ENCODE measurements at regions not wholly inside any gene's neighbourhood (a gene's known extent, or its start where the extent isn't known, plus 50 kb on each side); places are given as distances from the start of the nearest gene placed in this dataset.
"Not testable (repeated sequence)": the region's sequence is repeated elsewhere in the genome, so short reads cannot be mapped to it uniquely, and the experiment has no call there.

DNA sequence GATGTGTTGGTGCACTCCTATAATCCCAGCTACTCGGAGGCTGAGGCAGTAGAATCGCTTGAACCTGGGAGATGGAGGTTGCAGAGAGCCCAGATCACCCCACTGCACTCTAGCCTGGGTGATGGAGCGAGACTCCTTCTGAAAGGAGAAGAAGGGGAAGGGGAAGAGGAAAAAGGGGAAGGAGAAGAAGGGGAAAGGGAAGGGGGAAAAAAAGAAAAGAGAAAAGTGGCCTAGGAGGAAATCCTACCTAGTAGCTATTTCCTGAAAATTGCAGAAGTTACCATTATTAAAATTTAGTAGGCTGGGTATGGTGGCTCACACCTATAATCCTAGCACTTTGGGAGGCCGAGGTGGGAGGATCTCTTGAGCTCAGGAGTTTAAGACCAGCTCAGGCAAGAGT is 67.4 kb downstream of the ARRDC3 start:
- no peak for DNase-seq

DNA sequence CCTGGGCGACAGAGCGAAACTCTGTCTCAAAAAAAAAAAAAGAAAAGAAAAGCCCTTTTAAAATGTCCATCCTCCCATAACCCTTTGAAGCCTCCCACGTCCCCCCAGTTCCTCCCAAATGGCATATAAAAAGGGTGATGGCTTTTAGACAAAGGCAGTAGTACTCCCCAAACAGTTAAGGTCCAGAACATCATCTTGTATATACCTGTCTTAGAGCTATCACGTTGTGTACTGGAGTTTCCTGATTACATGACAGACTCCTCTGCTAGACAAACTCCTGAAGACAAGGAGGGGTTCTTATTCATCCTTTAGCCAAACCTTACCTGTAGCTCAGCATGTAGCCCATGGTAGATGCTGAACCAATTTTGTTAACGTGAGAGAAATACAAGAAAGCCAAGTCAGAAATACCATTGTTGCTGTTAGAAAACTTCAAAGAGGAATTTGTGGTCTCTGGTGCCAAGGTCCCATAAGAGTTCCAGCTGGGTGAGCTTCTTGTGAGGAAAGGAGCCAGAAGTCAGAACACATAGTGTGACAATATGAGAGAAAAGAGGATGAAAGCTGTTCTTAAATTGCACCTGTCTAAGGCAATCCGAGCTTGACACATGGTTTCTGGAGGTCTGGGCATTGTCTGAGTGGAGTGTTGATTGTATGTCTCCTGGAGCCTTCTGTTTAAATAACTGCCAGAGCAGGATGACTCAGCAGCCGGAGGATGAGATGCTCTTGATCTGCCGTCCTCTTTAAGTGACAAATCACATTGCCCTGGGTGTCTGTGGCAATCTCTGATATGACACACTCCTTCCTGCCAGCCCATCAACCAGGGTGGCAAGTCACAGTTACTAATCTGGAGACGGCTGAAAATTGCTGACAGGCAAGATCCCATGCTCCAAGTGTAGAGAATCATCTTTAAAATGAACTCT is 69.1 kb downstream of the ARRDC3 start:
- peak; percentile 96 for DNase-seq

DNA sequence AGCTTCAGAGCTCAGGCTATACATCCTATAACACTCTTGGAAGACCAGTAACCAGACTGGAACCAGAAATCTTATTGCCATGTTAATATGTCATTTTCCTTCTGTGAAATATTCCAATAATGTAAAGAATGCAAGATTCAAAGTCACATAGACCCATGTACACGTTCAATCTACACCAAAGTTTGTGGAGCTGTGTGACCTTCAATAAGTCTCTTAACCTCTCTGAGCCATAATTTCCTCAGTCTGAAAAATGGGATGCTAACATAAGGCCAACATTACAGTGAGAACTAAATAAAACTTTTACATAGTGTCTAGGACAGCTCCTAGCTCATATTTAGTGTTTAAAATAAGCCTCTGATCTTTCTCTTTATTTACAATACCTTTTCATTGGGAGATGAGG is 70.4 kb downstream of the ARRDC3 start:
- DNase-seq: no peak

DNA sequence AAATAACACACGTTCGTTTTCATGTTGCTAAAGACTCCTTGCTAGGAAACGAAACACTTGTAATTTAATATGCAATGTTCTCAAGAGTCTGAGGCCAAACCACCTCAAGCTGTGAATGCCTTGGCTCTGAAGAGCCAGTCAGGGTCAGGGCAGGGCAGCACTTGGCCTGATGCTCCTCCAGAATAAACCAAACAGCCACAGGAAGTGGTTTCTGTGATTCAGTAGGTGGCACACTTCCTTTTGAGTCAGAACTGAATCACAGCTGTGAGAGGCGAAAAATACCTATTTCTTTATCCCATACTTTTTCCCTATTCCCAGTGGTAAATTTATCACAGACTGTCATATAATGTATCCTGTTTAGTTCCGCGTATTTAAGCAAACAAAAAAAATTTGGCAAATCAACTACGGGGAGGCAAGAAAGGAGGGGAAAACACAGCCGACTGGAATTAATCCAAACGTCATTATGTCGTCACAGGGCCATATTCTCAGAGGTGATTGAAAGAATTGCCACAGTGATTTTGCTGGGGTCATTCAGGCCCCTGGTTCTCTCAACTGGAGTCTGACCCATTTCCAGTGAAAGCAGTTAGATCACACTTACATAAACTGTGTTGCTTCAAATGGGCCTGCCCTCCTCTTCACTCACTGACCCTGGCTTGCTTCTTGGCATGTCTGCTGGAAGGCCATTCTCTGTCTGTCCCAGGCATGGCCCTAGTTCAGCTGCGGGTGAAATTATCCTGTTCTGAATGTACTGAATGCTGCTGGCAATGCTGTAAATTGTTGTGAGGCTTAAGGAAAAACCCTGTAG is 71.2 kb downstream of the ARRDC3 start:
- DNase-seq: peak; percentile 21 to 22

DNA sequence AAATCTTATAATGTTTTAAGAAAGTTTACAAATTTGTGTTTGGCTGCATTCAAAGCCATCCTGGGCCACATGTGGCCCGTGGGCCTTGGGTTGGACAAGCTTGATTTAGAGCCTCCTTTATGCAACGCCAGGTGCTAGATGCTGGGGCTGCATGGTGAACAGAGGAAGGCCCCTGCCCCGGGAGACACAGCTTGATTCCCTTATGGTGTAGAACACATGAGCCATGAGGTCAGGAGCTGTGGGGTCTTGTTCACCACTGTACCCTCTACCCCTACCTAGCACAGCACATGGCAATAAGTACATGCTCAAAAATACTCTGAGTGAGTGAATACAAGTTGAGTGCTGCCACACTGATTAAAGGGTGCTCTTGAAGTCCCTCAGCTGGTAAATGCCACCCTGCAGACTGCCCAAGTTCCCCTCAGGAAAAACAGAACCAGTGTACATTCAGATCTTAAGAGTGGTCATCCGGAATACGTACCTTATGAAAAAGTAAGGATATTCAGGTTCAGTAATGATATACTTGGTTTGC is 71.9 kb downstream of the ARRDC3 start:
- DNase-seq: no peak

DNA sequence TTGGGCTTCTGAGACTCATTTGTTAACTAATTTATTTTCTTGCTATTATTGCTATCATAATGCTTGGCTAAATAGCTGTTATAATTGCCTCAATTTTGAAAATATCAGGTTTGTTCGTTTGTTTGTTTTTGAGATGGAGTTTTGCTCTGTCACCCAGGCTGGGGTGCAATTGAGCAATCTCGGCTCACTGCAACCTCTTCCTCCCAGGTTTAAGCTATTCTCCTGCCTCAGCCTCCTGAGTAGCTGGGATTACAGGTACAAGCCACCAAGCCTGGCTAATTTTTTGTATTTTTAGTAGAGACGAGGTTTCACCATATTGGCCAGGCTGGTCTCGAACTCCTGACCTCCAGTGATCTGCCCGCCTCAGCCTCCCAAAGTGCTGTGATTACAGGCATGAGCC is 75.0 kb downstream of the ARRDC3 start:
- not testable (repeated sequence) for DNase-seq

DNA sequence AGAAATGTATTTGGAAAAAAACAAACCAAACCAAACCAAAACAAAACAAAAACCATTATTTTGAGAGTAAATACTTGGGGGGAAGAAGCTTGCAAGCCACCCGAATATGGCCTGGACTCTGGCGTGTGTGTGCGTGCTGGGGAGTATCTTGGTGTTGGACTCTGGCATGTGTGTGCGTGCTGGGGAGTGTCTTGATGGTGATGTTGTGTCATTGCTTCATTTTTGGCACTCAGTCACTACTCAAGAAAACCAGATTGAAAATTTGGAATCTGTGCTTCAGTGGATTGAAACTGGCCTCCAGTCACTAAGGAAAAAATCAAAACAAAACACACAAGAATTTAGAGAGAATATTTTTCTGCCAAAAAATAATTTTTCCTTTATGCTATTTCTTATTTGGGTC is 76.1 kb downstream of the ARRDC3 start:
- no peak for DNase-seq

DNA sequence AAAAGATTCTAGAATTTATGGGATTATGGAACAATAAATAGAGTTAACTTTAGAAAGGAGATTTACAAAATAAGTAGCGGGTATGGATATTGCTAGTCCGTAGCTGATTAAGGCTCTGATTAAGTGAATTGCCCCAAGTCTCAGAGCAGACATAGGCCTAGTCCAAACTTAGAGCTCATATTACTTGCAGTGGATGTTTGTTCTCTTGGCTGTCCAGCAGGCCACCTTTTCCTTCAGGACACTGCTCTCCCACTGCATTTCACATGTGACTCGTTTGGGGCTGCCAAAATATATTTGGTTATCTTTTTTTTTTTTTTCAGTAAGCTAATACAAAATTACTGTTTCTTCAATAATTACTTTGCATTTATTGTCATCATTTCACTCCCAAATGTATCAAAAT is 76.6 kb downstream of the ARRDC3 start:
- no peak for DNase-seq

DNA sequence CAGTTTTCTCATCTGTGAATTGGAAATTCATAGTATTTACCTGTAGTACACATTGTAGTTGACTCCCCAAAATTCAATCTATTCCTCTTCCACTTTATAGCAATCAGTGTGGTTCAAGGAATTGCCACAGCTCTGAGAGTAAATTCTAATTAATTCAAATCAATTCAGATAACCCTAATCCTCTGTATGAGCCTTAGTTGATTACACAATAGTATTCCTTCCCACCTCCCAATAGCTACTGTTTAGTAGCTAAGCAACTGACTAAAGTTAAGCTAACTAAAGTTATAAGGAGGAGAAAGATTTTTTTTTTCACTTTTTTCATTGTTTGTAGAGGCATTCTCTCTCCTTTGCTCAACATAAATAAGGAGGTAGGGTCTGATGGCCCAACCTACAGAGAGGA is 77.5 kb downstream of the ARRDC3 start:
- no peak for DNase-seq

DNA sequence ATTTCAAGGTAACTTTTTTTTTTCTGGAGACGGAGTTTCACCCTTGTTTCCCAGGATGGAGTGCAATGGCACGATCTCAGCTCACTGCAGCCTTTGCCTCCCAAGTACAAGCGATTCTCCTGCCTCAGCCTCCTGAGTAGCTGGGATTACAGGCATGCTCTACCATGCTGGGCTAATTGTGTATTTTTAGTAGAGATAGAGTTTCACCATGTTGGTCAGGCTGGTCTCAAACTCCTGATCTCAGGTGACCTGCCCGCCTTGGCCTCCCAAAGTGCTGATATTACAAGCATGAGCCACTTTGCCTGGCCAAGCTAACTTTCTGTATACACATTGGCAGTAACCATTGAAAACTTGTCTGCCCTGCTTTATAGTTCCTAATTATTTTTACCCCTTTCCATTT is 79.1 kb downstream of the ARRDC3 start:
- not testable (repeated sequence) for DNase-seq

DNA sequence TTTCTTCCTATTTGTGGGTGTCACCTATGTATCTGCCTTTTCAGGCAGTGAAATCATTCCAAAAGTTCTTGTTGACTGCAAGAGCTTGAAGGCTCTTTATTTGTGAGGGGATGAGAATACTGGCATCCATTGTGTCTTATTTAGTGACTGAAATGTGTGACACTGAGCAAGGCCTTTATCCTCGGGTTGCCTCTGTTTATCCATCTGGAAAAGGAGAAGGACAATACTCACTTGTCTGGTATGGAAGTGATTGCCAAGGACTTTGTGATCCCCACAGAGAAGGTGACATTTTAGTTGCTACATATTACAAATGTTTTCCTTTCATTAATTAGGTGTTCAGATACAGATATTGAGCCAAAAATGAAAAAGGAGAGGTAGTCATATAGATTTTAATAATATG is 80.2 kb downstream of the ARRDC3 start:
- DNase-seq: no peak

DNA sequence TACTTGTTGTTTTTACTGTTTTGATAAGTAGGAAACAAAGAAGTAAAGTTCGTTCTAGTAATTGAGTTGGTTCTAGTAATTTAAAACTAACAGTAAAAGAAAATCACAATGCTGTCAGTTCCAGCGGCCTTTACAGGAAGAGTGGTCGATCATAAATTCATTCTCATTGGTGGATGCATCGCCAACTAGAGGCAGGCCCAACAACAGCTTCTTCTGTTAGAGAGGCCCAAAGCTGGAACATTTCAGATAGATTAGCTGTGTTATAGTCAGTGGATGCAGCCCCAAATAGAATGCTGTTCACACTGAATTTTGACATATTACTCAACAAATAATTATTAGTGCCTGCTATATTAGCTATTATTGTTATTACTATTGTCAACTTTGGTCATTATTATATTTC is 80.8 kb downstream of the ARRDC3 start:
- no peak for DNase-seq

DNA sequence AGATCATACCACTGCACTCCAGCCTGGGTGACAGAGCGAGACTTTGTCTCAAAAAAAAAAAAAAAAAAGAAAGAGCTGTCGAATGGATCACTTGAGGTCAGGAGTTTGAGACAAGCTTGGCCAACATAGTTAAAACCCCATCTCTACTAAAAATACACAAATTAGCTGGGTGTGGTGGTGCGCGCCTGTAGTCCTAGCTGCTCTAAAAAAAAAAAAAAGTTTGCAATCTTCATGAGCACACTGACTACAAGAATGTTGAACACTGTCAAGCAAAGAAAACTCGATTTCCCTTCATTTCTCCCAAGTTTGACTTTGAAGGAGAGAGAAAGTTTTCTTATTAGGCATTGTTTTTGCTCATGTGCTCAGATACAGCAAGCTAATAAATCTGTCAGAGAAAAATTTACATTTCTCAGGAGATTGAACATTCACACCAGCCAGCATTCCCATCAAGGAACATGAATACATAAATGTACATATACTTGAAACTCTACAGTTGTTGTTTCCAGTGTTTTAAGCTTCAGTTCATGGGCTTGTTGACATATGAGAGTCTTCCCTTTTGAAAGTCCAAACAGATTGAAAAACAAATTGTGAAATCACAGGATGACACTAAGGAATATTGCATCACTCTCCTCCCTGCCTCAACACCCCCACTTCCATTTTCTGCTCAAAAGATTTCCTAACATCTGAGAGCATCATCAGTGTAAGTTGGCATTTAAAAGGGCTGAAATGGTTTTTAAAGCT is 81.8 kb downstream of the ARRDC3 start:
- DNase-seq: no peak

DNA sequence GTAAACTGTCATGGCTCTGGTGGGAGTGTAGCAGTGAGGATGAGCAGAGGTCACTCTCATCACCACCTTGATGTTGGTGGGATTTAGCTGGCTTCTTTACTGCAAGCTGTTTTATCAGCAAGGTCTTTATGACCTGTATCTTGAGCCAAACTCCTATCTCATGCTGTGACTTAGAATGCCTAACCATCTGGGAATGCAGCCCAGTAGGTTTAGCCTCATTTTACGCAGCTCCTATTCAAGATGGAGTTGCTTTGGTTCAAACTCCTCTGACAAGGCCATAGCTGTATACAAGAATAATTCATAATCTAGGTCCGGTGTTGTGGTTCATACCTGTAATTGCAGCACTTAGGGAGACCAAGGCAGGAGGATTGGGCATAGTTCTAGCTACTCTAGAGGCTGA is 85.1 kb downstream of the ARRDC3 start:
- DNase-seq: no peak

DNA sequence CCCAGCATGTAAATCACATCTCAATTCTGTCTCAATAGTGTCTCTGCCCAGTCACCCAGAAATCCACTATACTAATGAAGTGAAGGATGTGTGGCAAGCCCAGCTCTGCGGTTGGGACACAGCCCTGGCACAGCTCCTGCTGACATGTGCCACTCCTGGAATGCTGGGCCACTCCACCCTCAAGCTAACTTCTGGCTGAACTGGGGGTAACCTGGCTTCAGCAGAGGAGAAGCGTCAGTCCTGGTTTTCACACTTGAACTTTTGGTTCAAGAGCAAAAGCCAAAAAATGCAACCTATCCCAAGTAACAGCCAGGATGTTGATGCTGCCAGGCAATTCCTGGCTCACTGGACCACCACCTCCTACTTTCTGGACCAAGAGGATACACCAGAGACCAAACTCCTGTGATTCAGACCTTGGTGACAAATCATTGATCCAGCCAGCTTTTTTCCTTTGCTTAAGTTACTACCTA is 86.4 kb downstream of the ARRDC3 start:
- no peak for DNase-seq

DNA sequence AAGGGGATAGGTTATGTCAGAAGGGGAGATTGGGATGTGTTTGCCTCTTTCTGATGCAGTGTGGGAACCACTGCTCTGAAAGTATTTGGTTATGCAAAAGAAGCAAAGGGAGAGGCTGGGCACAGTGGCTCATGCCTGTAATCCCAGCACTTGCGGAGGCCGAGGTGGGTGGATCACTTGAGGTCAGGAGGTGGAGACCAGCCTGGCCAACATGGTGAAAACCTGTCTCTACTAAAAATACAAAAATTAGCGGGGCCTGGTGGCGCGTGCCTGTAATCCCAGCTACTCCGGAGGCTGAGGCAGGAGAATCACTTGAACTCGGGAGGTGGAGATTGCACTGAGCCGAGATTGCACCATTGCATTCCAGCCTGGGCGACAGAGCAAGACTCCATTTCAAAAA is 87.0 kb downstream of the ARRDC3 start:
- DNase-seq: not testable (repeated sequence)

DNA sequence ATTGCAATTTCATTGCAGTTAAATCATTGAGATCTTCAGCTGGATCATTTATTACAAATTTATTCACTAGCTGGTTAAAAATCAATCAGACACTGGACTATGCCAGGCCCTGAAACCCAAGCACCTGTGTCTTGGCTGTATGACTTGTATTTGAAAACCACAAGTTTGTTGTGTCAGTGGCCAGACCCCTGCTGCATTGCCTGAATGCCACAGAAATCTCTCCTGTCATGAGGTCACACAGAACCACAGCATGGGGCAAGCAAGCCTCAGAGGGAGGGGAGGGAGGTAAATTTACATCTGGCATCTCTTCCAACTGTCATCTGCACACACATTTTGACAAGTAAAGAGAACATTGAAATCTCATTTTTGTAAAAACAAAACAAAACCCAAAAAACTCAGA is 90.0 kb downstream of the ARRDC3 start:
- no peak for DNase-seq

DNA sequence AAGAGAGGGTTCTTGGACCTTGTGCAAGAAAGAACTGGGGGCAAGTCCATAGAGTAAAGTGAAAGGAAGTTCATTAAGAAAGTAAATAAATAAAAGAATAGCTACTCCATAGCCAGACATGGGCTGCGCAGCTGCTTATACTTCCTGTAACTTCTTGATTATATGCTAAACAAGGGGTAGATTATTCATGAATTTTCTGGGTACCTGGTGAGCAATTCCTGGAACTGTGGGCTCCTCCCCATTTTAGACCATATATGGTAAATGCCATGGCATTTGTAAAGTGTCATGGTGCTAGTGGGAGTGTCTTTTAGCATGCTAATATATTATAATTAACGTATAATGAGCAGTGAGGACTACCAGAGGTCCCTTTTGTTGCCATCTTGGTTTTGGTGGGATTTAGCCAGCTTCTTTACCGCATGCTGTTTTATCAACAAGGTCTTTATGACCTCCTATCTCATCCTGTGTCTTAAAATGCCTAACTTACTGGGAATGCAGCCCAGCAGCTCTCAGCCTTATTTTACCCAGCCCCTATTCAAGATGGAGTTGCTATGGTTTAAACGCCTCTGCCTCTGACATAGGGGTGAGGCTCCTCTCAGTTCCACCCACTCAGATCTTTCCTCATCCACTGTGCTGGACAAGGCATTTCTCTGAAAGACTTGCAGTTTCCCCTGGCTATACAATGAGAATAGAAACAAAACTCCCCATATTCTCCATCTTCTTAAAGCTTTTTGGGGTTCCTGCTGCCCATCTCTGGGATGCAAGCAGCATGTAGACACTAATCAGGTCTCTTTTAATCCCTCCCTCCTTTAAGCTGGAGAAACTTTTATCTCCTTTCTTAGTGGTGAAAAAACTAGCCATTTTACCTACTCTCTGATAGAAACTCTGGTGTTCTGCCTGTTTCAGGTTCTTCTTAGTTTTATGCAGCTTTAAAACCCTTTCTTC is 91.2 kb downstream of the ARRDC3 start:
- no peak for DNase-seq

DNA sequence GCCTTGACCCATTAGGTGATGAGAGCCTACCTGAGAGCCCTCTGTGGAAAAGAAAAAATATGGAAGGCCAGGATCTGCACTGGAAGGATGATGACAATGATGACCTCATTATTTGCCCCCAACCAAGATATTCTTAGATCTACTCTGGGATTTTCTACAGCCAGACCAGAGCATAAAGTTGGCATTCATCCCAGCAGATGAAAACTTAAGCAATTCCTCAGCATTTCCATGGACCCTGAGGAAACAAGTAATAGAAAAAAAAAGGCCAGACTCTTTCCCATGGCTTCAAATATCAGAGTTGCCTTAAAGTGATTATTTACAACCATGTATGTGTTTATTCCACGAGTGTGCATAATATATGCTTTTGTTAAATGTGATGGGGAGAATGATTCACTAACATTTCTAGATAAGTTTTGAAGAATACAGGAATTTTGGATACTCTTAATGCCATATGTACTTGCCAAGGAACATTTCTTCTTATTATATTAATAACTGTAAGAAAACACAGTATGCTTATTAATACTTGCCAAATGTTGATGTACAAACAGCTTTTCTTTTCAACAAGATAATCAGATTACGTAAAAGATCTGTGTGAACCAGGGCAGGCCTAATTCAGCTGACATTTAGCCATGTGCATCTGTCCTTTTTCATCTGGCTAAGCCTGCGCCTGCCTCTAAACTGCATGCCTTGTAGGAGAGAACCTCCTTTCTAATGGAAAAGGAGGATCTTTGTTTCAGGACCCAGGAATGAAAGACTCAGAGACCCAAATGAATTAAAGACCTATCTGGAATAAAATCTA is 94.8 kb downstream of the ARRDC3 start:
- DNase-seq: no peak

DNA sequence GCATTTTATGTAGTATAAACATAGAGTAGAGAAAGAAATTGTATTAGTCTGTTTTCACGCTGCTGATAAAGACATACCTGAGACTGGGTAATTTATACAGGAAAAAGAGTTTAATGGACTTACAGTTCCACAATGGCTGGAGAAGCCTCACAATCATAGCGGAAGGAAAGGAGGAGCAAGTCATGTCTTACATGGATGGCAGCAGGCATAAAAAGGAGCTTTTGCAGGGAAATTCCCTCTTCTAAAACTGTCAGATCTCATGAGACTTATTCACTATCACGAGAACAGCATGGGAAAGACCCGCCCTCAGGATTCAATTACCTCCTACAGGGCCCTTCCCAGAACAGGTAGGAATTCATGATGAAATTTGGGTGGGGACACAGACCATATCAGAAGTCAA is 98.1 kb downstream of the ARRDC3 start:
- not testable (repeated sequence) for DNase-seq

DNA sequence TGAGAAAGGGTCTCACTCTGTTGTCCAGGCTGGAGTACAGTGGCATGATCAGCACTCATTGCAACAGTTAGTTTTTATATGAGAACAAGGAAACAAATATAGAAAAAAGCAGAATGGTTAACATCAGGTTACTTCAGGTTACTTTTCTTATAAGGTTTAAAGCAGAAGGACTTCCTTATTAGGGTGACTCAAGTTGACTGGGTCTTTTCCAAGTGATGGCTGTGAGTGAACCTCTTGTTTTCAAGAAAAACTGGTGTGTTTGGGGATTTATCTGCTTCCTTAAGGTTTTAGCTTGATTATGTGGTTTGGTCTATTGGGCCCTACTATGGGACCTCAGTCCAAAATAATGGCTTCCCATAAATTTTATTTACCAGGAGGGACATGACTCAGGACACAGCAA is 99.2 kb downstream of the ARRDC3 start:
- no peak for DNase-seq
